HEK293 (cell line): ENCODE measurements at regions not wholly inside any gene's neighbourhood (a gene's known extent, or its start where the extent isn't known, plus 50 kb on each side); places are given as distances from the start of the nearest gene placed in this dataset.

ENCODE experiments used
- CTCF ChIA-PET: fragments of 350-600 bp; formaldehyde crosslinking; extraction: SDS; loops from one replicate; lab custom pipeline; 2021; ENCODE audit warnings: antibody characterized with exemption; lab: Yijun Ruan, JAX
- POLR2A ChIA-PET: fragments of 300-600 bp; formaldehyde crosslinking; extraction: SDS; loops from one replicate; lab custom pipeline; 2020; ENCODE audit warnings: antibody characterized with exemption, inconsistent platforms; lab: Yijun Ruan, JAX
- H3K27ac ChIP-seq: fragments of 200-500 bp; sonication (Bioruptor generic); 2 replicates; pipeline ENCODE4 v1.5.1; 2014; ENCODE audit warnings: low read depth, low read length, control low read depth, inconsistent platforms; ENCODE audit errors: extremely low read depth
- H3K36me3 ChIP-seq, 2 experiments: fragments of 200-500 bp in 1 of 2; sonication (Bioruptor generic) in 1 of 2; 1 replicate in 1 of 2; 2 replicates in 1 of 2; pipeline ENCODE4 v1.5.1; 2014 to 2017; ENCODE audit warnings: inconsistent platforms in 2 of 2, low read length in 2 of 2; ENCODE audit not compliant: control insufficient read depth in 2 of 2, insufficient read depth in 1 of 2
- H3K4me1 ChIP-seq: fragments of 200-500 bp; sonication (Bioruptor generic); 2 replicates; pipeline ENCODE4 v1.5.1; 2014; ENCODE audit warnings: mild to moderate bottlenecking, low read length, inconsistent platforms; ENCODE audit not compliant: control insufficient read depth, insufficient read depth
- H3K4me3 ChIP-seq: 2 replicates; pipeline ENCODE4 v1.5.1; 2011; ENCODE audit warnings: low read depth, mild to moderate bottlenecking, control low read depth, low read length, moderate library complexity
- H3K9me3 ChIP-seq: fragments of 200-500 bp; sonication (Bioruptor generic); 2 replicates; pipeline ENCODE4 v1.5.1; 2014; ENCODE audit warnings: low read depth, low read length, inconsistent platforms; ENCODE audit not compliant: control insufficient read depth, insufficient read depth
- MEIS1 ChIP-seq: sonication (generic); formaldehyde crosslinking; IDR thresholded peaks from 2 replicates; pipeline ENCODE4 v1.8.1; 2022; ENCODE audit warnings: missing genetic modification reagents, mild to moderate bottlenecking, borderline replicate concordance
- PATZ1 ChIP-seq: fragments of 450-650 bp; formaldehyde crosslinking; IDR thresholded peaks from 2 replicates; pipeline ENCODE4 v1.5.1; 2016; ENCODE audit warnings: missing biosample characterization, missing genetic modification characterization
- SP2 ChIP-seq: fragments of 450-650 bp; formaldehyde crosslinking; IDR thresholded peaks from 2 replicates; pipeline ENCODE4 v1.5.1; 2016; ENCODE audit warnings: missing biosample characterization, missing genetic modification characterization
- SP3 ChIP-seq: fragments of 450-650 bp; formaldehyde crosslinking; IDR thresholded peaks from 2 replicates; pipeline ENCODE4 v1.5.1; 2016; ENCODE audit warnings: missing biosample characterization, missing genetic modification characterization
- ZBTB49 ChIP-seq: fragments of 450-650 bp; formaldehyde crosslinking; IDR thresholded peaks from 2 replicates; pipeline ENCODE4 v1.5.1; 2016; ENCODE audit warnings: missing biosample characterization, missing genetic modification characterization, low read depth
- ZNF112 ChIP-seq: fragments of 450-650 bp; formaldehyde crosslinking; IDR thresholded peaks from 2 replicates; pipeline ENCODE4 v1.5.0; 2017; ENCODE audit warnings: missing biosample characterization, missing genetic modification characterization
- ZNF138 ChIP-seq: fragments of 450-650 bp; formaldehyde crosslinking; IDR thresholded peaks from 2 replicates; pipeline ENCODE4 v1.5.1; 2016; ENCODE audit warnings: missing biosample characterization, missing genetic modification characterization, borderline replicate concordance
- ZNF2 ChIP-seq: fragments of 450-650 bp; formaldehyde crosslinking; IDR thresholded peaks from 2 replicates; pipeline ENCODE4 v1.5.1; 2016; ENCODE audit warnings: missing biosample characterization, missing genetic modification characterization
- ZNF202 ChIP-seq: fragments of 450-650 bp; formaldehyde crosslinking; IDR thresholded peaks from 2 replicates; pipeline ENCODE4 v1.5.1; 2016; ENCODE audit warnings: missing biosample characterization, missing genetic modification characterization, borderline replicate concordance
- ZNF561 ChIP-seq: fragments of 450-650 bp; IDR thresholded peaks from 2 replicates; pipeline ENCODE4 v1.5.1; 2018; ENCODE audit warnings: missing biosample characterization, missing genetic modification characterization, borderline replicate concordance
- ZNF629 ChIP-seq: fragments of 450-650 bp; formaldehyde crosslinking; IDR thresholded peaks from 2 replicates; pipeline ENCODE4 v1.5.1; 2017; ENCODE audit warnings: missing biosample characterization, missing genetic modification characterization
- ZNF791 ChIP-seq: fragments of 450-650 bp; formaldehyde crosslinking; IDR thresholded peaks from 2 replicates; pipeline ENCODE4 v1.5.1; 2016; ENCODE audit warnings: missing biosample characterization, missing genetic modification characterization
- ZNF843 ChIP-seq: fragments of 450-650 bp; formaldehyde crosslinking; IDR thresholded peaks from 2 replicates; pipeline ENCODE4 v1.5.1; 2016; ENCODE audit warnings: missing biosample characterization, missing genetic modification characterization
- TF ChIP-seq, protein P1 (sequence below): fragments of 450-650 bp; formaldehyde crosslinking; IDR thresholded peaks from 2 replicates; pipeline ENCODE4 v1.5.1; 2017; ENCODE audit warnings: missing biosample characterization, missing genetic modification characterization
- TF ChIP-seq, protein P2 (sequence below): fragments of 450-650 bp; IDR thresholded peaks from 2 replicates; pipeline ENCODE4 v1.5.1; 2018; ENCODE audit warnings: missing biosample characterization, mild to moderate bottlenecking, missing genetic modification characterization
- TF ChIP-seq, protein P3 (sequence below): fragments of 450-650 bp; formaldehyde crosslinking; IDR thresholded peaks from 2 replicates; pipeline ENCODE4 v1.5.1; 2016; ENCODE audit warnings: missing biosample characterization, missing genetic modification characterization
- TF ChIP-seq, protein P4 (sequence below): fragments of 450-650 bp; formaldehyde crosslinking; IDR thresholded peaks from 2 replicates; pipeline ENCODE4 v1.5.1; 2016; ENCODE audit warnings: missing biosample characterization, missing genetic modification characterization
- TF ChIP-seq, protein P5 (sequence below): fragments of 450-650 bp; formaldehyde crosslinking; IDR thresholded peaks from 2 replicates; pipeline ENCODE4 v1.5.1; 2016; ENCODE audit warnings: missing biosample characterization, missing genetic modification characterization

- peak; percentile 36 for TF ChIP-seq SP2
These were observed 150.1 kb upstream of the FGGY start (continued) for GRCh38 chr1:59146651-59147358.

GRCh38 chr1:59149435-59149834 is 147.5 kb upstream of the FGGY start:
- Histone ChIP-seq H3K4me3 (no peak overlapping the region), H3K9me3 (no peaks in the 10 kb centered on the region), H3K27ac (no peak overlapping the region), H3K36me3 (no peaks in the 10 kb centered on the region)
- POLR2A ChIA-PET: no interaction called here
- TF ChIP-seq, protein P1, sequence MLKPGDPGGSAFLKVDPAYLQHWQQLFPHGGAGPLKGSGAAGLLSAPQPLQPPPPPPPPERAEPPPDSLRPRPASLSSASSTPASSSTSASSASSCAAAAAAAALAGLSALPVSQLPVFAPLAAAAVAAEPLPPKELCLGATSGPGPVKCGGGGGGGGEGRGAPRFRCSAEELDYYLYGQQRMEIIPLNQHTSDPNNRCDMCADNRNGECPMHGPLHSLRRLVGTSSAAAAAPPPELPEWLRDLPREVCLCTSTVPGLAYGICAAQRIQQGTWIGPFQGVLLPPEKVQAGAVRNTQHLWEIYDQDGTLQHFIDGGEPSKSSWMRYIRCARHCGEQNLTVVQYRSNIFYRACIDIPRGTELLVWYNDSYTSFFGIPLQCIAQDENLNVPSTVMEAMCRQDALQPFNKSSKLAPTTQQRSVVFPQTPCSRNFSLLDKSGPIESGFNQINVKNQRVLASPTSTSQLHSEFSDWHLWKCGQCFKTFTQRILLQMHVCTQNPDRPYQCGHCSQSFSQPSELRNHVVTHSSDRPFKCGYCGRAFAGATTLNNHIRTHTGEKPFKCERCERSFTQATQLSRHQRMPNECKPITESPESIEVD (tag by site-specific recombination): no peak
- TF ChIP-seq, protein P2, sequence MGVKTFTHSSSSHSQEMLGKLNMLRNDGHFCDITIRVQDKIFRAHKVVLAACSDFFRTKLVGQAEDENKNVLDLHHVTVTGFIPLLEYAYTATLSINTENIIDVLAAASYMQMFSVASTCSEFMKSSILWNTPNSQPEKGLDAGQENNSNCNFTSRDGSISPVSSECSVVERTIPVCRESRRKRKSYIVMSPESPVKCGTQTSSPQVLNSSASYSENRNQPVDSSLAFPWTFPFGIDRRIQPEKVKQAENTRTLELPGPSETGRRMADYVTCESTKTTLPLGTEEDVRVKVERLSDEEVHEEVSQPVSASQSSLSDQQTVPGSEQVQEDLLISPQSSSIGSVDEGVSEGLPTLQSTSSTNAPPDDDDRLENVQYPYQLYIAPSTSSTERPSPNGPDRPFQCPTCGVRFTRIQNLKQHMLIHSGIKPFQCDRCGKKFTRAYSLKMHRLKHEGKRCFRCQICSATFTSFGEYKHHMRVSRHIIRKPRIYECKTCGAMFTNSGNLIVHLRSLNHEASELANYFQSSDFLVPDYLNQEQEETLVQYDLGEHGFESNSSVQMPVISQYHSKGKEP (tag by site-specific recombination): no peak
- TF ChIP-seq ZNF843 (tag by site-specific recombination) (no peak), MEIS1 (CRISPR knock-in tag) (no peak), SP3 (tag by site-specific recombination) (no peak), ZNF112 (tag by site-specific recombination) (no peak), ZNF629 (tag by site-specific recombination) (no peak), ZNF2 (tag by site-specific recombination) (no peak), ZNF138 (tag by site-specific recombination) (no peak), PATZ1 (tag by site-specific recombination) (no peak), ZNF561 (no peak), ZNF791 (no peak), ZBTB49 (tag by site-specific recombination) (no peak), ZNF202 (tag by site-specific recombination) (no peak), SP2 (no peak)
- TF ChIP-seq, protein P3, sequence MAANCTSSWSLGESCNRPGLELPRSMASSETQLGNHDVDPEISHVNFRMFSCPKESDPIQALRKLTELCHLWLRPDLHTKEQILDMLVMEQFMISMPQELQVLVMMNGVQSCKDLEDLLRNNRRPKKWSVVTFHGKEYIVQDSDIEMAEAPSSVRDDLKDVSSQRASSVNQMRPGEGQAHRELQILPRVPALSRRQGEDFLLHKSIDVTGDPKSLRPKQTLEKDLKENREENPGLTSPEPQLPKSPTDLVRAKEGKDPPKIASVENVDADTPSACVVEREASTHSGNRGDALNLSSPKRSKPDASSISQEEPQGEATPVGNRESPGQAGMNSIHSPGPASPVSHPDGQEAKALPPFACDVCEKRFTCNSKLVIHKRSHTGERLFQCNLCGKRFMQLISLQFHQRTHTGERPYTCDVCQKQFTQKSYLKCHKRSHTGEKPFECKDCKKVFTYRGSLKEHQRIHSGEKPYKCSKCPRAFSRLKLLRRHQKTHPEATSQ: no peak
- TF ChIP-seq, protein P4, sequence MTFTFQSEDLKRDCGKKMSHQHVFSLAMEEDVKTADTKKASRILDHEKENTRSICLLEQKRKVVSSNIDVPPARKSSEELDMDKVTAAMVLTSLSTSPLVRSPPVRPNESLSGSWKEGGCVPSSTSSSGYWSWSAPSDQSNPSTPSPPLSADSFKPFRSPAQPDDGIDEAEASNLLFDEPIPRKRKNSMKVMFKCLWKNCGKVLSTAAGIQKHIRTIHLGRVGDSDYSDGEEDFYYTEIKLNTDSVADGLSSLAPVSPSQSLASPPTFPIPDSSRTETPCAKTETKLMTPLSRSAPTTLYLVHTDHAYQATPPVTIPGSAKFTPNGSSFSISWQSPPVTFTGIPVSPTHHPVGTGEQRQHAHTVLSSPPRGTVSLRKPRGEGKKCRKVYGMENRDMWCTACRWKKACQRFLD (tag by site-specific recombination): no peak
- TF ChIP-seq, protein P5, sequence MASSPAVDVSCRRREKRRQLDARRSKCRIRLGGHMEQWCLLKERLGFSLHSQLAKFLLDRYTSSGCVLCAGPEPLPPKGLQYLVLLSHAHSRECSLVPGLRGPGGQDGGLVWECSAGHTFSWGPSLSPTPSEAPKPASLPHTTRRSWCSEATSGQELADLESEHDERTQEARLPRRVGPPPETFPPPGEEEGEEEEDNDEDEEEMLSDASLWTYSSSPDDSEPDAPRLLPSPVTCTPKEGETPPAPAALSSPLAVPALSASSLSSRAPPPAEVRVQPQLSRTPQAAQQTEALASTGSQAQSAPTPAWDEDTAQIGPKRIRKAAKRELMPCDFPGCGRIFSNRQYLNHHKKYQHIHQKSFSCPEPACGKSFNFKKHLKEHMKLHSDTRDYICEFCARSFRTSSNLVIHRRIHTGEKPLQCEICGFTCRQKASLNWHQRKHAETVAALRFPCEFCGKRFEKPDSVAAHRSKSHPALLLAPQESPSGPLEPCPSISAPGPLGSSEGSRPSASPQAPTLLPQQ (tag by site-specific recombination): no peak
- TF ChIP-seq, all 188 proteins: peak for 0
- H3K4me1 ChIP-seq: no peaks in the 10 kb centered on the region; the same call in 1 of the 2 replicates
- CTCF ChIA-PET: interaction anchor here (0.5 to 0.6 kb wide), 2 partner anchors 89 to 136 kb away, joined by 3 to 6 read pairs; no protein-coding TSS in a partner anchor
